GM23338 (cell line): ENCODE measurements at regions not wholly inside any gene's neighbourhood (a gene's known extent, or its start where the extent isn't known, plus 50 kb on each side); places are given as distances from the start of the nearest gene placed in this dataset.

ENCODE experiments used
- ATAC-seq: fragments of 200-7000 bp; cut with Tn5 transposase; 3 replicates; pipeline ENCODE4 v1.9.1; 2020
- DNase-seq: peaks from one replicate; pipeline ENCODE4 v3.0.0-alpha.2; 2015; ENCODE audit warnings: low spot score
- H2AFZ ChIP-seq: fragments of 200-600 bp; sonication (generic); 2 replicates; pipeline ENCODE4 v1.8.0; 2016; ENCODE audit warnings: antibody characterized with exemption, mild to moderate bottlenecking, moderate library complexity
- H3F3A ChIP-seq: fragments of 200-600 bp; sonication (generic); replicated peaks from 2 replicates; pipeline ENCODE4 v1.8.0; 2017; ENCODE audit warnings: antibody characterized with exemption, mixed run types, low read depth
- H3K27ac ChIP-seq: fragments of 200-600 bp; sonication (generic); 2 replicates; pipeline ENCODE4 v1.6.1; 2016; ENCODE audit warnings: low read depth
- H3K27me3 ChIP-seq: fragments of 200-600 bp; sonication (generic); 2 replicates; pipeline ENCODE4 v1.8.0; 2016; ENCODE audit warnings: mild to moderate bottlenecking, mixed run types, moderate library complexity; ENCODE audit not compliant: insufficient read depth
- H3K36me3 ChIP-seq: fragments of 200-600 bp; sonication (generic); 2 replicates; pipeline ENCODE4 v1.8.0; 2016; ENCODE audit warnings: mild to moderate bottlenecking; ENCODE audit not compliant: insufficient read depth
- H3K4me1 ChIP-seq: fragments of 200-600 bp; sonication (generic); 2 replicates; pipeline ENCODE4 v1.8.0; 2016; ENCODE audit warnings: mild to moderate bottlenecking, moderate library complexity; ENCODE audit not compliant: insufficient read depth
- H3K4me2 ChIP-seq: fragments of 200-600 bp; sonication (generic); 2 replicates; pipeline ENCODE4 v1.7.1; 2017; ENCODE audit warnings: mixed run types
- H3K4me3 ChIP-seq: fragments of 200-600 bp; sonication (generic); 2 replicates; pipeline ENCODE4 v1.6.1; 2016; ENCODE audit warnings: mixed run types
- H3K79me2 ChIP-seq: fragments of 200-600 bp; sonication (generic); replicated peaks from 2 replicates; pipeline ENCODE4 v1.8.0; 2017; ENCODE audit warnings: mild to moderate bottlenecking; ENCODE audit not compliant: insufficient read depth
- H3K9me2 ChIP-seq: fragments of 200-600 bp; sonication (generic); 2 replicates; pipeline ENCODE4 v1.8.0; 2017; ENCODE audit not compliant: insufficient read depth
- H4K20me1 ChIP-seq: fragments of 200-600 bp; sonication (generic); replicated peaks from 2 replicates; pipeline ENCODE4 v1.8.0; 2017; ENCODE audit warnings: mild to moderate bottlenecking; ENCODE audit not compliant: insufficient read depth
- H3K27ac Mint-ChIP-seq: 2 replicates; pipeline ENCODE4 v1.8.0; 2020; ENCODE audit warnings: inconsistent platforms, mild to moderate bottlenecking, moderate library complexity, mixed read lengths
- H3K27me3 Mint-ChIP-seq: 3 replicates; pipeline ENCODE4 v1.8.0; 2022; ENCODE audit warnings: low read depth, mild to moderate bottlenecking, moderate library complexity, mixed read lengths, inconsistent platforms; ENCODE audit not compliant: insufficient read depth, poor library complexity
- H3K36me3 Mint-ChIP-seq: 3 replicates; pipeline ENCODE4 v1.8.0; 2021; ENCODE audit warnings: low read depth, mild to moderate bottlenecking, inconsistent platforms, moderate library complexity, mixed read lengths
- H3K4me1 Mint-ChIP-seq: 3 replicates; pipeline ENCODE4 v1.8.0; 2020; ENCODE audit warnings: mild to moderate bottlenecking, inconsistent platforms, mixed read lengths
- H3K4me3 Mint-ChIP-seq: 3 replicates; pipeline ENCODE4 v1.8.0; 2021; ENCODE audit warnings: moderate library complexity, mild to moderate bottlenecking, inconsistent platforms, mixed read lengths
- H3K9me3 Mint-ChIP-seq: 3 replicates; pipeline ENCODE4 v1.8.0; 2020; ENCODE audit warnings: moderate library complexity, mild to moderate bottlenecking, inconsistent platforms, mixed read lengths
- CREB1 ChIP-seq: fragments of 250-450 bp; sonication (Bioruptor Pico); IDR thresholded peaks from 2 replicates; pipeline ENCODE4 v1.5.0; 2020; ENCODE audit warnings: low read depth, mild to moderate bottlenecking, moderate library complexity
- CTCF ChIP-seq, 2 experiments: fragments of 200-600 bp in 1 of 2; sonication (generic) in 1 of 2; conservative IDR thresholded peaks; 2 replicates each; pipeline versions ENCODE4 v1.5.1 to v1.6.1; 2016 to 2017; ENCODE audit warnings: antibody characterized with exemption in 2 of 2, low read depth in 2 of 2, mild to moderate bottlenecking in 2 of 2, moderate library complexity in 1 of 2
- ETS1 ChIP-seq: IDR thresholded peaks from 2 replicates; pipeline ENCODE4 v1.6.1; 2016; ENCODE audit warnings: antibody characterized with exemption
- EZH2phosphoT487 ChIP-seq: fragments of 200-600 bp; sonication (generic); IDR thresholded peaks from one replicate; pipeline ENCODE4 v1.8.1; 2018; ENCODE audit warnings: antibody characterized with exemption; ENCODE audit not compliant: unreplicated experiment
- JUNB ChIP-seq: IDR thresholded peaks from one replicate; pipeline ENCODE4 v1.6.1; 2016; ENCODE audit warnings: antibody characterized with exemption; ENCODE audit not compliant: unreplicated experiment
- STAT1 ChIP-seq: IDR thresholded peaks from one replicate; pipeline ENCODE4 v1.6.1; 2016; ENCODE audit warnings: antibody characterized with exemption; ENCODE audit not compliant: unreplicated experiment
- ZNF331 ChIP-seq: fragments of 250-450 bp; sonication (Bioruptor Pico); IDR thresholded peaks from 2 replicates; pipeline ENCODE4 v1.5.0; 2020; ENCODE audit warnings: low read depth, mild to moderate bottlenecking, moderate library complexity

- H2AFZ ChIP-seq, result peak overlapping the region; percentile 7; the same call in 1 of the 2 replicates
- H3K27me3 Mint-ChIP-seq, result no peaks in the 10 kb centered on the region
- no peak overlapping the region for H3K27ac ChIP-seq
- H3K4me1 Mint-ChIP-seq, result peaks cover 7% of the 10 kb centered on the region
- ATAC-seq (no peak), DNase-seq (no peak)
- no peaks in the 10 kb centered on the region for H3K36me3 ChIP-seq
- no peaks in the 10 kb centered on the region for H3K27me3 ChIP-seq
- no peak overlapping the region for H3K4me3 Mint-ChIP-seq
- no peak overlapping the region for H3K4me3 ChIP-seq
- no peak for TF ChIP-seq CREB1 (CRISPR knock-in tag)
- no peak for TF ChIP-seq CTCF (conservative IDR thresholded peaks at IDR 0.05; ENCODE audit: low read depth in 2 of 2)
- no peak for TF ChIP-seq ZNF331
- no peak for TF ChIP-seq ETS1
- no peaks in the 10 kb centered on the region for H3K9me2 ChIP-seq
- no peaks in the 10 kb centered on the region; the same call in 2 of the 3 replicates for H3K9me3 Mint-ChIP-seq
- H3K36me3 Mint-ChIP-seq, result no peaks in the 10 kb centered on the region
- H3K79me2 ChIP-seq, result no peaks in the 10 kb centered on the region
- H3K27ac Mint-ChIP-seq, result no peak overlapping the region
- H4K20me1 ChIP-seq, result no peaks in the 10 kb centered on the region
- peaks cover 6% of the 10 kb centered on the region for H3K4me1 ChIP-seq
- no peak overlapping the region for H3K4me2 ChIP-seq
- H3F3A ChIP-seq, result no peaks in the 10 kb centered on the region
Measured at GRCh38 chr5:84573017-84573712, 188.5 kb upstream of the EDIL3 start.

- no peaks in the 10 kb centered on the region for H4K20me1 ChIP-seq
Measured at GRCh38 chr5:84569307-84569706, 184.6 kb upstream of the EDIL3 start.

More at GRCh38 chr5:84569307-84569706, 184.6 kb upstream of the EDIL3 start:
- Mint-ChIP-seq H3K9me3 (no peaks in the 10 kb centered on the region; the same call in 2 of the 3 replicates), H3K4me1 (peaks cover 33% of the 10 kb centered on the region), H3K27ac (no peak overlapping the region), H3K4me3 (no peak overlapping the region), H3K36me3 (no peaks in the 10 kb centered on the region), H3K27me3 (no peaks in the 10 kb centered on the region)
- H3K27me3 ChIP-seq, result no peaks in the 10 kb centered on the region
- no peak overlapping the region for H2AFZ ChIP-seq
- no peak for TF ChIP-seq ETS1
- no peak for TF ChIP-seq EZH2phosphoT487
- no peak for TF ChIP-seq CREB1 (CRISPR knock-in tag)
- no peak for TF ChIP-seq STAT1
- TF ChIP-seq JUNB, result no peak
- no peak overlapping the region for H3K4me3 ChIP-seq
- ATAC-seq, result no peak
- no peaks in the 10 kb centered on the region for H3K9me2 ChIP-seq
- DNase-seq, result no peak
- no peak overlapping the region for H3K4me2 ChIP-seq
- H3K36me3 ChIP-seq, result no peaks in the 10 kb centered on the region
- H3F3A ChIP-seq, result no peaks in the 10 kb centered on the region
- H3K27ac ChIP-seq, result no peak overlapping the region
- no peaks in the 10 kb centered on the region for H3K79me2 ChIP-seq
- peaks cover 40% of the 10 kb centered on the region for H3K4me1 ChIP-seq
